ENCODE measurements at regions not wholly inside any gene's neighbourhood (a gene's known extent, or its start where the extent isn't known, plus 50 kb on each side); places are given as distances from the start of the nearest gene placed in this dataset.

DNA sequence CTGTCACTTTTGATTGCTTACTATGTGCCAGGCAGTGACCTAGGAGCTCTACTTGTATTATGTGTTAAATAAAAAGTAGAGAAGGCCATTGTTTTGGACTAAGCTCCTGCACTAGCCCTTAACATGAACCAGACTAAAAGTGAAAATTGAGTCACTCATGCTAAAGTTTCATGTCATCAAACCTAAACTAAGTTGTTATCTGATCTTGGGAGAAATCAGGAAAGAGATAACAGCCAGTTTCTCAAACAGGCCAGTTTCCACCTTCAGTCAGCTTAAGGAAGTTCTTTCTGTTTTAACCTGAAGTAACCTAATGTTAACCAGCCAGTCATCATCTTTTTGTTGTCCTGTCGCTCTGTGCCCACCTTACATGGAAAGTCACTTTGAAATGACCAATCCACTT is 102.1 kb upstream of the MARK1 start (continued):
- no peak for TF ChIP-seq KDM1A (IDR thresholded peaks at IDR 0.05; ENCODE audit: borderline replicate concordance, low read length)
- TF ChIP-seq, protein P1, sequence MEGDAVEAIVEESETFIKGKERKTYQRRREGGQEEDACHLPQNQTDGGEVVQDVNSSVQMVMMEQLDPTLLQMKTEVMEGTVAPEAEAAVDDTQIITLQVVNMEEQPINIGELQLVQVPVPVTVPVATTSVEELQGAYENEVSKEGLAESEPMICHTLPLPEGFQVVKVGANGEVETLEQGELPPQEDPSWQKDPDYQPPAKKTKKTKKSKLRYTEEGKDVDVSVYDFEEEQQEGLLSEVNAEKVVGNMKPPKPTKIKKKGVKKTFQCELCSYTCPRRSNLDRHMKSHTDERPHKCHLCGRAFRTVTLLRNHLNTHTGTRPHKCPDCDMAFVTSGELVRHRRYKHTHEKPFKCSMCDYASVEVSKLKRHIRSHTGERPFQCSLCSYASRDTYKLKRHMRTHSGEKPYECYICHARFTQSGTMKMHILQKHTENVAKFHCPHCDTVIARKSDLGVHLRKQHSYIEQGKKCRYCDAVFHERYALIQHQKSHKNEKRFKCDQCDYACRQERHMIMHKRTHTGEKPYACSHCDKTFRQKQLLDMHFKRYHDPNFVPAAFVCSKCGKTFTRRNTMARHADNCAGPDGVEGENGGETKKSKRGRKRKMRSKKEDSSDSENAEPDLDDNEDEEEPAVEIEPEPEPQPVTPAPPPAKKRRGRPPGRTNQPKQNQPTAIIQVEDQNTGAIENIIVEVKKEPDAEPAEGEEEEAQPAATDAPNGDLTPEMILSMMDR (IDR thresholded peaks at IDR 0.05; ENCODE audit: control extremely low read depth in 1 of 3, insufficient read depth in 1 of 3, low read depth in 1 of 3, low read length in 3 of 3) = no peak
- TF ChIP-seq, protein P2, sequence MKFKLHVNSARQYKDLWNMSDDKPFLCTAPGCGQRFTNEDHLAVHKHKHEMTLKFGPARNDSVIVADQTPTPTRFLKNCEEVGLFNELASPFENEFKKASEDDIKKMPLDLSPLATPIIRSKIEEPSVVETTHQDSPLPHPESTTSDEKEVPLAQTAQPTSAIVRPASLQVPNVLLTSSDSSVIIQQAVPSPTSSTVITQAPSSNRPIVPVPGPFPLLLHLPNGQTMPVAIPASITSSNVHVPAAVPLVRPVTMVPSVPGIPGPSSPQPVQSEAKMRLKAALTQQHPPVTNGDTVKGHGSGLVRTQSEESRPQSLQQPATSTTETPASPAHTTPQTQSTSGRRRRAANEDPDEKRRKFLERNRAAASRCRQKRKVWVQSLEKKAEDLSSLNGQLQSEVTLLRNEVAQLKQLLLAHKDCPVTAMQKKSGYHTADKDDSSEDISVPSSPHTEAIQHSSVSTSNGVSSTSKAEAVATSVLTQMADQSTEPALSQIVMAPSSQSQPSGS (IDR thresholded peaks at IDR 0.05; ENCODE audit: low read length) = no peak

Measured in H1 (cell line).